ENCODE measurements at regions not wholly inside any gene's neighbourhood (a gene's known extent, or its start where the extent isn't known, plus 50 kb on each side); places are given as distances from the start of the nearest gene placed in this dataset.

GRCh38 chr19:30163663-30164062 lies 208.5 kb upstream of the ZNF536 start:
- FAIRE-seq (no peak), ATAC-seq (no peak), DNase-seq (ENCODE audit: low read depth, low spot score) (no peak)
- Histone ChIP-seq H3K9ac (ENCODE audit: control insufficient read depth, insufficient read depth, low read length) (no peak overlapping the region), H3K9me3 (replicated peaks; ENCODE audit: control insufficient read depth, insufficient read depth, low read length) (no peaks in the 10 kb centered on the region), H3K4me2 (ENCODE audit: control insufficient read depth, insufficient read depth) (no peak overlapping the region), H3K4me1 (ENCODE audit: control insufficient read depth, insufficient read depth, low read length) (no peaks in the 10 kb centered on the region), H3K36me3 (ENCODE audit: control insufficient read depth in 2 of 2, insufficient read depth in 2 of 2, low read length in 1 of 2) (no peaks in the 10 kb centered on the region), H3K4me3 (no peak overlapping the region), H4K20me1 (ENCODE audit: control insufficient read depth, insufficient read depth) (no peaks in the 10 kb centered on the region), H3K27me3 (replicated peaks in 1 of 2; ENCODE audit: control insufficient read depth in 2 of 2, insufficient read depth in 2 of 2, low read length in 1 of 2) (no peaks in the 10 kb centered on the region; a peak in 1 of 4 replicates), H2AFZ (ENCODE audit: control insufficient read depth, low read depth, low read length) (no peak overlapping the region), H3K79me2 (ENCODE audit: control insufficient read depth, insufficient read depth, low read length) (no peaks in the 10 kb centered on the region), H3K27ac (ENCODE audit: control insufficient read depth, insufficient read depth) (no peak overlapping the region)
- in situ Hi-C loops (cut with MboI) (no loop called here), intact Hi-C loops (cut with micrococcal nuclease; ENCODE audit: unreplicated experiment) (no loop called here)
- no TSS peak for BruUV-seq (replicated peaks)
- CTCF ChIA-PET = no interaction called here
- RAD21 ChIA-PET (ENCODE audit: unreplicated experiment) = no interaction called here
- POLR2A ChIA-PET = no interaction called here
- 24% methylated on average over 7 of the region's 7 CpGs for WGBS (ENCODE audit: insufficient coverage, insufficient replicate concordance, low lambda C conversion rate, missing lambda C conversion rate)
- SMC1A ChIA-PET (ENCODE audit: uncharacterized antibody, unreplicated experiment) = no interaction called here
- TF ChIP-seq SUPT20H (IDR thresholded peaks at IDR 0.05; ENCODE audit: borderline replicate concordance, control insufficient read depth, low read depth, low read length) (no peak), DPF2 (IDR thresholded peaks at IDR 0.05) (no peak), E2F8 (IDR thresholded peaks at IDR 0.05; ENCODE audit: low read depth, partially characterized antibody) (no peak), RFX5 (IDR thresholded peaks at IDR 0.05; ENCODE audit: low read depth, low read length) (no peak), SKIL (IDR thresholded peaks at IDR 0.05; ENCODE audit: low read depth, poor library complexity, severe bottlenecking) (no peak), ZBTB11 (CRISPR knock-in tag; IDR thresholded peaks at IDR 0.05) (no peak), BCLAF1 (IDR thresholded peaks at IDR 0.05) (no peak), ZNF207 (IDR thresholded peaks at IDR 0.05; ENCODE audit: borderline replicate concordance) (no peak), USF2 (IDR thresholded peaks at IDR 0.05; ENCODE audit: borderline replicate concordance, low read depth, low read length) (no peak)
